GM18505 (cell line): ENCODE measurements at regions not wholly inside any gene's neighbourhood (a gene's known extent, or its start where the extent isn't known, plus 50 kb on each side); places are given as distances from the start of the nearest gene placed in this dataset.
"Not testable (repeated sequence)": the region's sequence is repeated elsewhere in the genome, so short reads cannot be mapped to it uniquely, and the experiment has no call there.

ENCODE experiments used
- ATAC-seq: cut with Tn5 transposase; IDR thresholded peaks from one replicate; pipeline ENCODE4 v1.9.1; 2021; ENCODE audit not compliant: unreplicated experiment
- POLR2A ChIP-seq: IDR thresholded peaks from 4 replicates; pipeline ENCODE4 v1.6.1; 2011; ENCODE audit warnings: borderline replicate concordance; ENCODE audit not compliant: insufficient read depth, insufficient read length; ENCODE audit errors: extremely low read depth

GRCh38 chrX:4118666-4119530 lies 405.4 kb upstream of the PRKX start:
- no peak for TF ChIP-seq POLR2A
- no peak for ATAC-seq

- no peak for TF ChIP-seq POLR2A
Observed at GRCh38 chrX:4110964-4111363, 397.5 kb upstream of the PRKX start.

GRCh38 chrX:4094926-4095325 lies 381.5 kb upstream of the PRKX start:
- no peak for TF ChIP-seq POLR2A
- ATAC-seq: no peak

More at GRCh38 chrX:4110964-4111363, 397.5 kb upstream of the PRKX start:
- ATAC-seq: no peak

- TF ChIP-seq POLR2A: no peak
- ATAC-seq: no peak
Observed at GRCh38 chrX:4091046-4091760, 377.8 kb upstream of the PRKX start.

- ATAC-seq: no peak
- no peak for TF ChIP-seq POLR2A
Observed at GRCh38 chrX:4059893-4060292, 346.4 kb upstream of the PRKX start.

DNA sequence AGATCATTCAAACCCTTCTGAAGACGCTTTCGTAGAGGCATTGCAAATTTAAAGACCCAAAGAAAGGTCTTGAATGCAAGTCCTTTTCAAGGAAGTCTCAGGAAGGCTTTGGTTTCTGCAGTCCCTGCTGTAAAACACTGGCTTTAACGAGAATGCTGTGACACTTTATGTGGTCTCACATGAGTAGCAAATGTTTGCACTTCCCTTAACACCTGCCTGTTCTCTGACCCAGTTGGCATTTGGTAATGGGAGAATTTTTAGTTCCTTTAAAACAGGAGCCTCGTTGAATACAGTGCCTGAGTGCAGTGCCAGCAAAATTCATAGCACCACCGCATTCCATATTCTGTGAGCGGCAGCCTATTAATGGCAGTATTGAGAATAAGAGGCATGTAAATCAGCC lies 330.5 kb upstream of the PRKX start:
- TF ChIP-seq POLR2A: no peak
- no peak for ATAC-seq

GRCh38 chrX:4035874-4036273 lies 322.4 kb upstream of the PRKX start:
- ATAC-seq: no peak

GRCh38 chrX:4028151-4028550 lies 314.7 kb upstream of the PRKX start:
- TF ChIP-seq POLR2A: no peak
- no peak for ATAC-seq

More at GRCh38 chrX:4035874-4036273, 322.4 kb upstream of the PRKX start:
- no peak for TF ChIP-seq POLR2A

DNA sequence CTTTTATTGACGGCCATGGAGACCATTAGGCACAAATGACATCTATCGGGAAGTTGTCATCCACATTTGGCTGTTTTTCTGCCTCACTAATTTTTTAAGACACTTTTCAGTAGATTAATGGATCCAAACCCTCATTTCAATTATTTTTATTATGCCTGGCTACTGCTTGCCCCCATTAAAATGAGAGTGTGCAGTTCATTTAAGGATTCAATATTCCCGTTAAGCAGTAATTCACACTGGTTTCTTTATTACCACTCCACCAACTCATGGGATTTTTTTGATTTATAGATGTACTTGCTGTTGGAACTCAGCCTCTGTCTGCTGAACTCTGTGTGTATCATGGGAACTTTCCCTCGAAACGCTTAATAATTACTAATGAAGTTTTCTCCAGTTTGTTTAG lies 291.8 kb upstream of the PRKX start:
- ATAC-seq: no peak
- TF ChIP-seq POLR2A: no peak

DNA sequence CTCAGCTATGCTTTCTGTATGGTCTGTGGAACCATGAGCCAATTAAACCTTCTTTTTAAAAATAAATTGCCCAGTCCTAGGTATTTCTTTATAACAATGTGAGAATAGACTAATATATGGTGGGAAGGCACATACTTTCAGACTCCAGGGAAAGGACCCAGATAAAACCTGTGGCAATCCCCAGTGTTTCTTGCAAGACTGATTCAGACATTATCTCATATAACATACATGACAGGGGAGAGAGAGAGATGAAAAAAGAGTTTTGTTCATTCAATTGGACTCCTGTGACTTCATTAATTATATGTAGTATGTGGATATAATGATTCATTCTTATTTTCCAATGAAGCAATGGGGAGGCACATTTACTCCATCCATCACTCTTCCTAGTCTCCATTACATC lies 291.4 kb upstream of the PRKX start:
- no peak for TF ChIP-seq POLR2A
- no peak for ATAC-seq

- no peak for TF ChIP-seq POLR2A
- ATAC-seq: no peak
Observed at GRCh38 chrX:3994315-3994714, 280.9 kb upstream of the PRKX start.

DNA sequence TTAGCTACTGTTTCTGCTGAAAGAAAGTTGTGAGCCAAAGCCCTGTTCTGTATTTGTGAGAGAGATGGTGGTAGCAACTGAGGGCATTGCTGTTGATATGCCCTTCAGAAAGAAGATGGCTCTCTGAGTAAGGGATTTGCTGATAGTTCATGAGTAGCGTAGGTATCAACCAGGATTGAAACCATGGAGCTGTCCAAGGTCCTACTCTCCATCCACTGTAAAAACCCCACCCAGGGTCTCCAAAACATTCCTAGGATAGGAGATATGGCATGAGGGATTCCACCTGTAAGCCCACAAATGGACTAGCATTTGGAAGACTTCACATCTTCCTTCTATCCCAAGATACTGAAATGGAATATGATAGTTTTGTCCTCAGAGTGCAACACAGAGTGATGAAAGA lies 277.1 kb upstream of the PRKX start:
- no peak for TF ChIP-seq POLR2A
- no peak for ATAC-seq

- not testable (repeated sequence) for ATAC-seq
Observed at GRCh38 chrX:3972104-3972858, 258.8 kb upstream of the PRKX start.
